ENCODE measurements at regions not wholly inside any gene's neighbourhood (a gene's known extent, or its start where the extent isn't known, plus 50 kb on each side); places are given as distances from the start of the nearest gene placed in this dataset.

DNA sequence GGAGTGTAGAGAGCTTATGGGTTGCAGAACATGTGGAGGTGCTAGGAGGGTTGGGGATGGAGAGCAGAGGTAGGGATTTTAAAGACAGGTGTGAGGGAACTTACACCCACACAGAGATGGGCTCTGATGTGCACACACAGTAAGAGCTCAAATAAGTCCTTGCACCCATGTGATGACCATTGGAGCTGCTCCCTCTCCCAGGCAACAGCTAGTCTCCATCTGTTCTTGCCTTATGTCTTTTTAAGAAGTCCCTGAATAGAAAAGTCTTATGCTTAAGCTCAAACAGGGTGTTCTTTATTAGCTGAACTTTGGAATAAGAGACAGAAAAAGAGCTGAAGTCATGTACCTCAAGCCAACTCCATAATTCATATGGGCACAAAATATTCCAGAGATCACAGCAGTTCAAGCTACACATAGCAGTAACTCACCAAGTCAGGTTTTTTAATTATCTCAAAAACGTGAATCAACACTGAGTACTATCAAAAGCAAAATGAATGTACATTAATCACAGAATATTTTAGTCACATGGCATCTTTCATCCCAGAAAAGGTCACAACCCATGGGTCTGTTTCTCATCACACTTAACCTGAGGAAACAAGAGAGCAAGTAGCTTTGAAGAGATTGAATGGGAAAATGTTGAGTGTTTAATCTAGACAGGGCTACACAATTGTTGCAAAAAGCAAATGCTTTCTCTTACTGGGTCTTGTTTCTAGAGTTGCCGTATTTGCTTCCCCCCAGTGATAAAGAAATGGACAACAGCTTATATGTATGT is 1513.6 kb upstream of the SEL1L start:
- POLR2A ChIA-PET, result no interaction called here
- no peak overlapping the region for H3K4me3 ChIP-seq (ENCODE audit: low read depth, low read length)
- H3K36me3 ChIP-seq (ENCODE audit: control insufficient read depth in 2 of 2, insufficient read depth in 1 of 2, low read length in 2 of 2), result no peaks in the 10 kb centered on the region
- no peak overlapping the region for H3K27ac ChIP-seq (ENCODE audit: extremely low read depth, low read depth, low read length)
- CTCF ChIA-PET, result interaction anchor here (0.5 to 1.1 kb wide), 3 partner anchors 26 to 92 kb away, joined by 3 read pairs; no protein-coding TSS in a partner anchor
- TF ChIP-seq ZNF488 (tag by site-specific recombination; IDR thresholded peaks at IDR 0.05) (no peak), SP7 (tag by site-specific recombination; IDR thresholded peaks at IDR 0.05) (no peak), ZNF148 (tag by site-specific recombination; IDR thresholded peaks at IDR 0.05; ENCODE audit: borderline replicate concordance) (no peak)
- no peaks in the 10 kb centered on the region for H3K4me1 ChIP-seq (ENCODE audit: control insufficient read depth, insufficient read depth, low read length)
- H3K9me3 ChIP-seq (ENCODE audit: control insufficient read depth, insufficient read depth, low read depth, low read length), result no peaks in the 10 kb centered on the region

DNA sequence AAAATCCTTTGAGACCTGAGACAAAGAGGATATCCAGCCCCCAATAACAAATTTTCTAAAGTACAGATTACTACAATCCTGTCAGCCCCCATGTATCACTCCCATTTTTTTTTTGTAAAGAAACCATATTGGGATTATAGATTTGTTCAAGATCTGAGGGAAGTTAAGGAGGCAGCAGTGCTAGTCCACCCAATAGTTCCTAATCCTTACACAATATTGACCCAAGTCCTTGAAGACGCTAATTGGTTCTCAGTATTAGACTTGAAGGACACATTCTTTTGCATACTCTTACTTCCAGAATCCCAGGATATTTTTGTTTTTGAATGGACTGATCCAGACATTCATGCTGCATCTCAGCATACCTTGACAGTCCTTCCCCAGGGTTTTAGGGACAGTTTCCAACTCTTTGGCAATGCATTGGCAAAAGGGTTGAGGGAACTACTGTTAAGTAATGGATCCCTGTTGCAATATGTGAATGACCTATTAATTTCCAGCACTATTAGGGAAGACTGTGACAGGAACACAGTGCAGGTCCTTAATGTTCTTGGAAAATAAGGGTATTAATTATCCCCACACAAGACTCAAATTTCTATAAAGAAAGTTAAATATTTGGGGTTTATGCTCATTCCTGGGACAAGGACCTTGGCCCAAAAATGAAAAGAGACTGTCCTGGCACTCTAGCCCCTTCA is 1519.5 kb upstream of the SEL1L start:
- ChIA-PET POLR2A (no interaction called here), CTCF (no interaction called here)
- Histone ChIP-seq H3K4me3 (ENCODE audit: low read depth, low read length) (no peak overlapping the region), H3K4me1 (ENCODE audit: control insufficient read depth, insufficient read depth, low read length) (no peaks in the 10 kb centered on the region), H3K27ac (ENCODE audit: extremely low read depth, low read depth, low read length) (no peak overlapping the region), H3K9me3 (ENCODE audit: control insufficient read depth, insufficient read depth, low read depth, low read length) (no peaks in the 10 kb centered on the region), H3K36me3 (ENCODE audit: control insufficient read depth in 2 of 2, insufficient read depth in 1 of 2, low read length in 2 of 2) (no peaks in the 10 kb centered on the region)
- TF ChIP-seq ZNF510 (tag by site-specific recombination; IDR thresholded peaks at IDR 0.05; ENCODE audit: insufficient replicate concordance) (no peak), ZBTB21 (tag by site-specific recombination; IDR thresholded peaks at IDR 0.05) (no peak)

DNA sequence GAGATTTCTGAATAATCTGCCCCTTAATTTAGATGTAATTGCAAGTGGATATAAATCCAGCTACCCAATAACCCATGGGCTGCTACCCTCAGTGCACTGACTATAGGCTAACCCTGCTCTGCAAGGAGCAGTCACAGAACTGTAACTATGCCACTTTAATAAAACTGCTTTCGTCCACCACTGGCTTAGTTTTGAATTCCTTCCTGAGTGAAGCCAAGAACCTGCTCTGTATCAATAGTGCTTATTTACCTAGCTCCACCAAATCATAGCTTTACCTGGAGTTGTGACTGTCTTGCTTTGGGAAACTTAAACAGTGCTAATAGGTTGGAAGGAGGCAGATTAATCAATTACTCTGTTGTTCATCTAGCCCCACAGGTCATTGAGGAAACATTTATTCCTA is 1524.4 kb upstream of the SEL1L start:
- no peaks in the 10 kb centered on the region for H3K9me3 ChIP-seq (ENCODE audit: control insufficient read depth, insufficient read depth, low read depth, low read length)
- H3K36me3 ChIP-seq (ENCODE audit: control insufficient read depth in 2 of 2, insufficient read depth in 1 of 2, low read length in 2 of 2), result no peaks in the 10 kb centered on the region
- no peak overlapping the region for H3K4me3 ChIP-seq (ENCODE audit: low read depth, low read length)
- no peak for TF ChIP-seq ZBTB17 (tag by site-specific recombination; IDR thresholded peaks at IDR 0.05)
- no peak for TF ChIP-seq ZNF624 (tag by site-specific recombination; IDR thresholded peaks at IDR 0.05)
- TF ChIP-seq ZNF645 (tag by site-specific recombination; IDR thresholded peaks at IDR 0.05), result no peak
- no peak for TF ChIP-seq ZNF174 (tag by site-specific recombination; IDR thresholded peaks at IDR 0.05)
- TF ChIP-seq ZNF76 (tag by site-specific recombination; IDR thresholded peaks at IDR 0.05; ENCODE audit: borderline replicate concordance, low read depth), result no peak
- TF ChIP-seq ZNF292 (tag by site-specific recombination; IDR thresholded peaks at IDR 0.05; ENCODE audit: borderline replicate concordance, low read depth), result no peak
- TF ChIP-seq ZNF792 (tag by site-specific recombination; IDR thresholded peaks at IDR 0.05), result no peak
- TF ChIP-seq KLF8 (tag by site-specific recombination; IDR thresholded peaks at IDR 0.05), result no peak
- TF ChIP-seq ATF2 (tag by site-specific recombination; IDR thresholded peaks at IDR 0.05; ENCODE audit: low read depth), result no peak
- TF ChIP-seq ZNF837 (tag by site-specific recombination; IDR thresholded peaks at IDR 0.05), result no peak
- CTCF ChIA-PET, result no interaction called here
- POLR2A ChIA-PET, result no interaction called here
- H3K27ac ChIP-seq (ENCODE audit: extremely low read depth, low read depth, low read length), result no peak overlapping the region
- H3K4me1 ChIP-seq (ENCODE audit: control insufficient read depth, insufficient read depth, low read length), result no peaks in the 10 kb centered on the region
